Epithelial cell of proximal tubule (primary cell): ENCODE measurements at regions not wholly inside any gene's neighbourhood (a gene's known extent, or its start where the extent isn't known, plus 50 kb on each side); places are given as distances from the start of the nearest gene placed in this dataset.

Experiments used
- DNase-seq: peaks from one replicate; pipeline ENCODE4 v3.0.0-alpha.2; 2011; ENCODE audit warnings: low read depth
- H3K4me3 ChIP-seq: 2 replicates; pipeline ENCODE4 v1.5.1; 2011; ENCODE audit warnings: low read depth, mild to moderate bottlenecking, low read length
- TF ChIP-seq, protein P1 (sequence below): conservative IDR thresholded peaks from 2 replicates; pipeline ENCODE4 v1.5.1; 2012; ENCODE audit warnings: low read depth, mild to moderate bottlenecking, low read length

DNA sequence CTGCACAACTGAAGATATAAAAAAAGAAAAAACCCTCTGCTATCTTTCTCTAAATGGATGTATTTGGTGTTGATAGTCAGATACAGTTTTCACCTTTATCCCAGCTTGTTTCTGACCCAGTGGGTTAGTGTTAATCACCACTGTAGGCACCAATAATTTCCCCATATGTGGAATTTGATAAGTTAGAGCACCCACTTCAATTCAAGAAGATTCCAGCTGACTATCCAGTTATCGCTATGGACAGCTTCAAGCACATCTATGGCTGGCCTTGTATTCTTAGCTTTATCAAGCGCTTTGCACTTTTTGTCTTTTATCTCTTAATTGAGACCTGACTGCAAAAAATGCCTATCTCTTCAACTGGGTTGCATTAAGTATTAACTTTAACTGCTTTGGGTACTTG is 200.4 kb downstream of the NR4A2 start:
- DNase-seq, result no peak
- TF ChIP-seq, protein P1, sequence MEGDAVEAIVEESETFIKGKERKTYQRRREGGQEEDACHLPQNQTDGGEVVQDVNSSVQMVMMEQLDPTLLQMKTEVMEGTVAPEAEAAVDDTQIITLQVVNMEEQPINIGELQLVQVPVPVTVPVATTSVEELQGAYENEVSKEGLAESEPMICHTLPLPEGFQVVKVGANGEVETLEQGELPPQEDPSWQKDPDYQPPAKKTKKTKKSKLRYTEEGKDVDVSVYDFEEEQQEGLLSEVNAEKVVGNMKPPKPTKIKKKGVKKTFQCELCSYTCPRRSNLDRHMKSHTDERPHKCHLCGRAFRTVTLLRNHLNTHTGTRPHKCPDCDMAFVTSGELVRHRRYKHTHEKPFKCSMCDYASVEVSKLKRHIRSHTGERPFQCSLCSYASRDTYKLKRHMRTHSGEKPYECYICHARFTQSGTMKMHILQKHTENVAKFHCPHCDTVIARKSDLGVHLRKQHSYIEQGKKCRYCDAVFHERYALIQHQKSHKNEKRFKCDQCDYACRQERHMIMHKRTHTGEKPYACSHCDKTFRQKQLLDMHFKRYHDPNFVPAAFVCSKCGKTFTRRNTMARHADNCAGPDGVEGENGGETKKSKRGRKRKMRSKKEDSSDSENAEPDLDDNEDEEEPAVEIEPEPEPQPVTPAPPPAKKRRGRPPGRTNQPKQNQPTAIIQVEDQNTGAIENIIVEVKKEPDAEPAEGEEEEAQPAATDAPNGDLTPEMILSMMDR, result no peak
- H3K4me3 ChIP-seq, result no peak overlapping the region

DNA sequence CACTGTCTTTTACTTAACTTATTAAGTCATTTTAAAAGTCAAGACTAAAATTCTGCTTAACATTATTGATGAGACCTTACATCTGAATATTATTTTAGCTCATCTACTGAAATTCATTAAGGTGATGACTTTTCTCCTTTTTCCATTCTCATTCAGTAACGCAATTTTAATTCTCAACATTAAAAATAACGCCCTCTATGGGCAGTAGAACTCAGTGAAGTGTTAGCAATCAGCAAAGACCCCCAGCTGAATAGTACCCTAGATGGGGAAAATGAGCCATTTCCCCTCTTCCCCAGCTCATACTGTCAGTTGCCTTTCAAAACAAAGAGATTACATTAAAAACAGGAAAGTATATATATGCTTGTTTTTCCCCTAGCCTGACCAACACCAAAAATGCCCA is 203.3 kb downstream of the NR4A2 start:
- no peak for DNase-seq
- H3K4me3 ChIP-seq, result no peak overlapping the region
- TF ChIP-seq, protein P1, result peak; percentile 30

DNA sequence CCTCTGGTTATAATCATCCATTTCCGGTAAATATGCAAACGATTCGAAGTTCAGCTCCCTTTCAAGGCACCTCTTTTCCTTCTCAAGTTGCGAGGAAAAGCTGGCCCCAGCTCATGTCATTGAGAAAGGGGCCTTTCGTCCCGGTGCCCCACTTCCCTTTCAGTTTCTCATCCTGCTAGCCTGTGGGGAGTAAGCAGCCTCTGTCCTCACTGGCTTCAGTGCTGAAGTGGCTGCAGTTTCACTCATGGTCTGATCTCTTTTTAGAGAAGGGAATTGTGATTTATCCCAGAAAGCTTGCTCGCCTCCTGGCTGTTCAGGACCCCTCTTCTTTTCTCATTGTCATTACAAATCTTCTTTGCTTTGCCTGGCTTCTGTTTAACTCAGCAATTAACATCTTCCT is 207.5 kb downstream of the NR4A2 start:
- no peak for DNase-seq
- H3K4me3 ChIP-seq, result no peak overlapping the region
- TF ChIP-seq, protein P1, result no peak

DNA sequence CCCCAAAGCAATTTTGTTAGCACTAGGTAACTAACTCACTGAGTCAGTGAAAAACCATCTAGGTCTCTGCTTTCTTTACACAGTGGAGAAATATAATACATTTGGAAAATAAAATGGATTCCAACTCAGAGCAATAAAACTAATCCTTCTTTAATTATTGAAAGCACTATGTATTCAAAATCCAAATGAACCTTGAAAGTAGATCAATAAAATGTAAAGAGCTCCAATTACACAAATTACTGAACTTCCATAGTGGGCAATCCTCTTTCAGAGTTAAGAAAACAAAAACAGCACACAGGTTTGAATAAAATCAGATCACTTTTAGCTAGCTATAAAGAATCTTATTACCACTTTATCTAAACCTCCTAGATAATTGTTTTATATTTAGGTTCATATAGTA is 208.1 kb downstream of the NR4A2 start:
- TF ChIP-seq, protein P1, result no peak
- no peak overlapping the region for H3K4me3 ChIP-seq
- DNase-seq, result no peak

DNA sequence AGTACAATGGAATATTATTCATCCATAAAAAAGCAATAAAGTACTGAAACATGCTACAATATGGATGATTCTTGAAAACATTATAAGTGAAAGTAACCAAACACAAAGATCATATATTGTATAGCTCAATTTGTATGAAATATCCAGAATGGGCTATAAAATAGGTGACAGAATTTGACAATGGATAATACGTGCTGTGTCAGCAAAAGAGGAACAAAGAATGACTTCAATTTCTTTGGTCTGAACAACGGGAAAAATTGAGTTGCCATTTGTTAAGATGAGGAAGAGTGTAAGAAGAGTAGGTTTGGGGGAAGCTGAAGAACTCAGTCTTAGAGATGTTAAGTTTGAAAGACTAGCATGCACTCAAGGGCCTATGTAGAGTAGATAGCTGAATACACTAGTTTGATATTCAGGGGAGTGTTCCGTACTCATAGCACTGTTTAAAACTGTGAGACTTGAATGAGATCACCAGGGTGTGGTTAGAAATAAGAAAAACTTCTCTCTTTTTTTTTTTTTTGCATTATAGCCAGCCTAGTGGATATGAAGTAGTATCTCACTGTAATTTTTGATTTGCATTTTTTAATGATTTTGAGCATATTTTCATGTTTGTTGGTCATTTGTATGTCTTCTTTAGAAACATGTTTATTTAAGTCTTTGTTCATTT is 213.6 kb downstream of the NR4A2 start:
- DNase-seq, result no peak
- TF ChIP-seq, protein P1, result no peak
- no peak overlapping the region for H3K4me3 ChIP-seq

DNA sequence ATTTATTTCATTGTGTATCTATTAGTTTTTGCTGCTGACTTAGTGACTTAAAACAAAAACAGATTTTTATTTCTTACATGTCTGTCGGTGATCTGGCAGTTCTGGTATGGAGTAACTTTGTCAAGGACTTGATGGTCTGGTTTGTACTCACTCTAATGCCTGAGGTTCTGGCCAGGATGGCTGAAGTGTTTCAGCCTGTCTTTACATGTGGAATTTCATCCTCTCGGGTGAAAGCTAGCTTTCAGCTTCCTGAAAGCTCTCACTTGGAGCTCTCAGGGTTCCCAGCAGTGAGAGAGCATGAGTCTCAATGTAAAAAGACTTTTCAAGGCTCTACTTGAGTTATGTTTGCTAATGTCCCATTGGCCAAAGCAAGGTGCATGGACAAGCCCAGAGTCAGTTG is 216.4 kb downstream of the NR4A2 start:
- no peak for DNase-seq
- H3K4me3 ChIP-seq, result no peak overlapping the region
- TF ChIP-seq, protein P1, result no peak

DNA sequence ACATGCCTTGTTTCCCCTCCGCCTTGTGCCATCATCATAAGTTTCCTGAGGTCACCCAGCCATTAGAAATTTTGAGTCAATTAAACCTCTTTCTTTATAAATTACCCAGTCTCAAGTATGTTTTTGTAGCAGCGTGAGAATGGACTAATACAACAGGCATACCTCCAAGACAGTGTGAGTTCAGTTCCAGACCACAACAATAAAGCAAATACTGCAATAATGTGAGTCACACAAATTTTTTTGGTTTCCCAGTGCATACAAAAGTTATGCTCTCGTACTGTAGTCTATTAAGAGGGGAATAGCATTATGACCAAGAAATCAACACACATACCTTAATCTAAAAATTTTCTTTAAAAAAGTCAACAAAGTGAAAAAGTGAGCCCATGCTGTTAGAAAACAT is 217.2 kb downstream of the NR4A2 start:
- TF ChIP-seq, protein P1, result no peak
- no peak for DNase-seq
- H3K4me3 ChIP-seq, result no peak overlapping the region
